PFSK-1 (cell line): ENCODE measurements at regions not wholly inside any gene's neighbourhood (a gene's known extent, or its start where the extent isn't known, plus 50 kb on each side); places are given as distances from the start of the nearest gene placed in this dataset.

ENCODE experiments used
- FOXP2 ChIP-seq: optimal IDR thresholded peaks from 2 replicates; pipeline ENCODE3; 2011; ENCODE audit warnings: borderline replicate concordance, control low read depth, inconsistent platforms; ENCODE audit not compliant: insufficient read depth; ENCODE audit errors: extremely low read length, extremely low read depth
- POLR2AphosphoS5 ChIP-seq: IDR thresholded peaks from 2 replicates; pipeline ENCODE4 v1.6.1; 2012; ENCODE audit warnings: low read depth, mild to moderate bottlenecking, control low read depth, low read length, moderate library complexity
- SIN3A ChIP-seq: IDR thresholded peaks from 2 replicates; pipeline ENCODE4 v1.6.1; 2012; ENCODE audit warnings: mild to moderate bottlenecking, low read length, moderate library complexity, borderline replicate concordance; ENCODE audit not compliant: insufficient read depth
- TAF1 ChIP-seq: IDR thresholded peaks from 2 replicates; pipeline ENCODE4 v1.6.1; 2012; ENCODE audit warnings: low read length, control low read depth, borderline replicate concordance; ENCODE audit not compliant: insufficient read depth
- TF ChIP-seq, protein P1 (sequence below), 2 experiments: IDR thresholded peaks; 2 replicates each; pipeline versions ENCODE4 v1.6.1 to v1.8.0; 2011 to 2012; ENCODE audit warnings: low read depth in 2 of 2, low read length in 2 of 2, control low read depth in 1 of 2, inconsistent platforms in 1 of 2, mild to moderate bottlenecking in 1 of 2, moderate library complexity in 1 of 2; ENCODE audit not compliant: insufficient read depth in 1 of 2

DNA sequence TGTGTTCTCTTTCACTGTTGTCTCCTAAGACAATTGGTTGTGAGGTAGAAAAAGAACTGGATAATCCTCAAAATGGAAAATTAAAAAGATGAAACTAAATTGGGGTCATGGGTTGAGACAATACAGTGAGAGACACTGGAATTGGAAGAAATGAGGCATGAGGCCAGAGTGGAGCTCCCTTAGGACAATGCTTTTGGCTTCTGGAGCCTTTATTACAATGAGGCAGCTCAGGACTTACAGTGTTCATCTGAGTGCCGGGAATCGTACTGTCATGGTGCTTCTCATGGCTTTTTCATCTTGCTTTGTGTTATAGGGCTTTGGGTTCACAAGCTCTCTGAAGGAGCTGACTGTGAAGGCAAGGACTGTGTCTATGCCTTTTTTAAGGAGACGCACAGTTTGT, 293.5 kb downstream of the SOX2 start:
- TF ChIP-seq POLR2AphosphoS5 (no peak), SIN3A (no peak), FOXP2 (no peak), TAF1 (no peak)
- TF ChIP-seq, protein P1, sequence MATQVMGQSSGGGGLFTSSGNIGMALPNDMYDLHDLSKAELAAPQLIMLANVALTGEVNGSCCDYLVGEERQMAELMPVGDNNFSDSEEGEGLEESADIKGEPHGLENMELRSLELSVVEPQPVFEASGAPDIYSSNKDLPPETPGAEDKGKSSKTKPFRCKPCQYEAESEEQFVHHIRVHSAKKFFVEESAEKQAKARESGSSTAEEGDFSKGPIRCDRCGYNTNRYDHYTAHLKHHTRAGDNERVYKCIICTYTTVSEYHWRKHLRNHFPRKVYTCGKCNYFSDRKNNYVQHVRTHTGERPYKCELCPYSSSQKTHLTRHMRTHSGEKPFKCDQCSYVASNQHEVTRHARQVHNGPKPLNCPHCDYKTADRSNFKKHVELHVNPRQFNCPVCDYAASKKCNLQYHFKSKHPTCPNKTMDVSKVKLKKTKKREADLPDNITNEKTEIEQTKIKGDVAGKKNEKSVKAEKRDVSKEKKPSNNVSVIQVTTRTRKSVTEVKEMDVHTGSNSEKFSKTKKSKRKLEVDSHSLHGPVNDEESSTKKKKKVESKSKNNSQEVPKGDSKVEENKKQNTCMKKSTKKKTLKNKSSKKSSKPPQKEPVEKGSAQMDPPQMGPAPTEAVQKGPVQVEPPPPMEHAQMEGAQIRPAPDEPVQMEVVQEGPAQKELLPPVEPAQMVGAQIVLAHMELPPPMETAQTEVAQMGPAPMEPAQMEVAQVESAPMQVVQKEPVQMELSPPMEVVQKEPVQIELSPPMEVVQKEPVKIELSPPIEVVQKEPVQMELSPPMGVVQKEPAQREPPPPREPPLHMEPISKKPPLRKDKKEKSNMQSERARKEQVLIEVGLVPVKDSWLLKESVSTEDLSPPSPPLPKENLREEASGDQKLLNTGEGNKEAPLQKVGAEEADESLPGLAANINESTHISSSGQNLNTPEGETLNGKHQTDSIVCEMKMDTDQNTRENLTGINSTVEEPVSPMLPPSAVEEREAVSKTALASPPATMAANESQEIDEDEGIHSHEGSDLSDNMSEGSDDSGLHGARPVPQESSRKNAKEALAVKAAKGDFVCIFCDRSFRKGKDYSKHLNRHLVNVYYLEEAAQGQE (IDR thresholded peaks at IDR 0.05; ENCODE audit: insufficient read depth in 1 of 2, low read depth in 2 of 2, low read length in 2 of 2), result no peak

DNA sequence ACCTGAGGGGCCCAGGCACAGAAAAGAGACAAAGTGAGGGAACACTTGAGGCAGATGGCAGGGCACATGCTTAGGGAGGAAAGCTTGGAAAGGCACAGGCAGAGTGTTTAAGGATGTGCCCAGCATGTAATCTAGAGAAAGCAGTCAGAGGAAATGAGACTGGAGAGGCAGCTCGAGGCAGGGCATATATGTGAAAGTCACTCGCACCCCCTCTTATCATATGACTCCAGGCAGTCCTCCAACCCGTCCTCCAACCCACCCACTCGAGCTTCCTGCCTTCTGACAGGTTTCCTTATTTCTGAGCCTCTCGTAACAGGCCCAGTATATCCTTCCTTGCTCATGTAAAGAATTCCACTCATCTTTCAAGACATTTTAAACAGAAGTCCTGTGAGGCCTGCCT, 294.0 kb downstream of the SOX2 start:
- TF ChIP-seq, protein P1 (IDR thresholded peaks at IDR 0.05; ENCODE audit: insufficient read depth in 1 of 2, low read depth in 2 of 2, low read length in 2 of 2), result no peak
- TF ChIP-seq POLR2AphosphoS5 (no peak), FOXP2 (no peak), SIN3A (no peak), TAF1 (no peak)

DNA sequence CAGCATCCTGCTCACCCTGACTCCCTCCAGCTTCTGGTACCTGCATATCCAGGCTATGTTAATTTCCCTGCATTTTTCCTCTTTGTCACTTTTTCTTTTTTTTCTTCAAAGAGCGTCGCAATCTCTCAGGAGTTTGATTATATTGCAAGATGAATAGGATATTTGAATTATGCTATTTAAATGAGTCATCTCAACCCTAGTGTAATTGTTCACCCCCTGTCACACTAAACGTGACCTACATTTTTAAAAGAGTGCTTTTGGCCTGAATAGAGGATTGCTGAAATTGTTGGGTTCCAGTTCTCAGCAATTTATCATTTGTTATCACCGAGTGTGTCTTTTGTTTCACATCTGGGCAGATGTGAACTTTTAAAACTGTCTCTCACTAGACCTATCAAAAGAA, 294.7 kb downstream of the SOX2 start:
- no peak for TF ChIP-seq TAF1
- no peak for TF ChIP-seq FOXP2
- TF ChIP-seq SIN3A, result no peak
- TF ChIP-seq, protein P1 (IDR thresholded peaks at IDR 0.05; ENCODE audit: insufficient read depth in 1 of 2, low read depth in 2 of 2, low read length in 2 of 2), result no peak
- no peak for TF ChIP-seq POLR2AphosphoS5

DNA sequence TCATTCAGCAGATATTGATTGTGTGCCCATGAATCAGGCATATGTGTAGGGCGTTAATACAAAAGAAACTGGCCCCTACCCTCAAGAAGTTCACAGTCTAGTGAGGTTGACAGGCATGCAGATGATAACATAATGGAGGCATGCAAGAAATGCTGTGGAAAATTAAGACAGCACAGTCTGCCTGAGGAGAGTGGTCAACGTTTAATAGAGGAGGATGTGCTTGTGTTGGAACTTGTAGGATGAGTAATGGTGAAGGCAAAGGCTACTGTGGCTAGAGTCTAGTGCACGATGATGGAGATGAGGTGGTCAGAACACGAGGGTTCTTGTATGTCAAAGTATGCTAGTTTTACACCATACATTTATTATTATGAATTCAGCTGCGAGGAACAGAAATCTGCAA, 295.7 kb downstream of the SOX2 start:
- TF ChIP-seq POLR2AphosphoS5 (no peak), FOXP2 (no peak), TAF1 (no peak), SIN3A (no peak)
- TF ChIP-seq, protein P1 (IDR thresholded peaks at IDR 0.05; ENCODE audit: insufficient read depth in 1 of 2, low read depth in 2 of 2, low read length in 2 of 2), result no peak

DNA sequence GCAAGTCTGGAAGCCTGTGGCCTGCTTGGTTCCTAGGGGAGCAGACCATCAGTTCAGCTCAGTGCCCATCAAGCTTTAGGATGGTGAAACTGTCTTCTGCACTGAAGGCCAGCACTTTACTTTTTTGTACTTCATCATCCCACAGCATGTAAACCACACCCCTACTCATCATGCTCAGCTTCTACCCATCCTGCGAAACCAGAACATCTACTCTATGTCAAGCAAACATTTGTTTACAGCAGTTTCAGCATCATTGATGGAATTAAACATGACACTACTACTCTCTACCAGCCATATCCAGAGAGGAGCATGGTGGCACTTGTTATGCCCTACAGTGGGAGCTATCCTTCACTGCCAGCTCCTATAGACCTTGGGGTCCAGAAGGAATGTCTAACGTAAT, 306.6 kb downstream of the SOX2 start:
- TF ChIP-seq TAF1 (no peak), SIN3A (no peak), POLR2AphosphoS5 (no peak), FOXP2 (no peak)
- TF ChIP-seq, protein P1 (IDR thresholded peaks at IDR 0.05; ENCODE audit: insufficient read depth in 1 of 2, low read depth in 2 of 2, low read length in 2 of 2), result no peak
